PC-3 (cell line): ENCODE measurements at regions not wholly inside any gene's neighbourhood (a gene's known extent, or its start where the extent isn't known, plus 50 kb on each side); places are given as distances from the start of the nearest gene placed in this dataset.

Source experiments
- ATAC-seq: fragments of 200-7000 bp; cut with Tn5 transposase; 2 replicates; pipeline ENCODE4 v1.9.1; 2020; ENCODE audit warnings: mild to moderate bottlenecking, moderate library complexity
- BruUV-seq: library from RNA; stranded (reverse); fragments of 400-500 nt; replicated peaks from 2 replicates; lab custom pipeline; 2021; lab: Mats Ljungman, UMichigan
- CTCF ChIA-PET: fragments of 300-600 bp; sonication (Branson Sonifier 250); formaldehyde crosslinking; loops from one replicate; lab custom pipeline; 2022; ENCODE audit warnings: antibody characterized with exemption; lab: Charles Lee
- POLR2A ChIA-PET: fragments of 300-600 bp; sonication (Branson Sonifier 250); formaldehyde crosslinking; loops from one replicate; lab custom pipeline; 2022; ENCODE audit warnings: antibody characterized with exemption; ENCODE audit not compliant: unreplicated experiment; lab: Charles Lee
- DNase-seq: peaks from one replicate; pipeline ENCODE4 v3.0.0-alpha.2; 2015
- H2AFZ ChIP-seq: fragments of 300-600 bp; sonication (generic); 2 replicates; pipeline ENCODE4 v1.6.0; 2016; ENCODE audit warnings: antibody characterized with exemption, low read length
- H3F3A ChIP-seq: fragments of 300-600 bp; sonication (generic); one replicate; pipeline ENCODE4 v1.6.0; 2017; ENCODE audit warnings: antibody characterized with exemption, low read length, control low read depth, mild to moderate bottlenecking; ENCODE audit not compliant: unreplicated experiment
- H3K27ac ChIP-seq: fragments of 300-600 bp; sonication (generic); 2 replicates; pipeline ENCODE4 v1.5.1; 2016; ENCODE audit warnings: mild to moderate bottlenecking, low read length
- H3K27me3 ChIP-seq: fragments of 300-600 bp; sonication (generic); 2 replicates; pipeline ENCODE4 v1.6.1; 2016; ENCODE audit warnings: low read length, mixed read lengths
- H3K36me3 ChIP-seq: fragments of 300-600 bp; sonication (generic); 2 replicates; pipeline ENCODE4 v1.6.1; 2016; ENCODE audit warnings: low read depth, mixed run types, low read length, mixed read lengths
- H3K4me1 ChIP-seq: fragments of 300-600 bp; sonication (generic); 2 replicates; pipeline ENCODE4 v1.5.1; 2016; ENCODE audit warnings: low read length; ENCODE audit not compliant: insufficient read depth
- H3K4me2 ChIP-seq: fragments of 300-600 bp; sonication (generic); 2 replicates; pipeline ENCODE4 v1.6.0; 2016; ENCODE audit warnings: low read length
- H3K4me3 ChIP-seq: fragments of 300-600 bp; sonication (generic); 2 replicates; pipeline ENCODE4 v1.5.1; 2016; ENCODE audit warnings: mild to moderate bottlenecking, low read length, mixed read lengths
- H3K79me2 ChIP-seq: fragments of 300-600 bp; sonication (generic); 2 replicates; pipeline ENCODE4 v1.6.1; 2017; ENCODE audit warnings: low read length, mixed read lengths
- H3K9ac ChIP-seq: fragments of 300-600 bp; sonication (generic); 2 replicates; pipeline ENCODE4 v1.6.0; 2016; ENCODE audit warnings: mild to moderate bottlenecking, low read length
- H3K9me2 ChIP-seq: fragments of 300-600 bp; sonication (generic); replicated peaks from 2 replicates; pipeline ENCODE4 v1.6.1; 2016; ENCODE audit warnings: mixed run types, low read length, mixed read lengths
- H3K9me3 ChIP-seq: fragments of 300-600 bp; sonication (generic); 2 replicates; pipeline ENCODE4 v1.6.1; 2016; ENCODE audit warnings: low read length, mixed read lengths
- H4K20me1 ChIP-seq: fragments of 300-600 bp; sonication (generic); 2 replicates; pipeline ENCODE4 v1.6.1; 2016; ENCODE audit warnings: low read length, mixed read lengths
- CTCF ChIP-seq: fragments of 300-600 bp; sonication (generic); conservative IDR thresholded peaks from 2 replicates; pipeline ENCODE4 v1.5.1; 2017; ENCODE audit warnings: antibody characterized with exemption, low read depth, mild to moderate bottlenecking, low read length
- EZH2 ChIP-seq: fragments of 300-600 bp; sonication (generic); IDR thresholded peaks from one replicate; pipeline ENCODE4 v1.6.1; 2017; ENCODE audit warnings: antibody characterized with exemption, mild to moderate bottlenecking, low read length; ENCODE audit not compliant: unreplicated experiment
- EZH2phosphoT487 ChIP-seq: fragments of 300-600 bp; sonication (generic); IDR thresholded peaks from 2 replicates; pipeline ENCODE4 v1.6.1; 2018; ENCODE audit warnings: mild to moderate bottlenecking, antibody characterized with exemption, low read length, borderline replicate concordance
- intact Hi-C: fragments of 100-400 bp; cut with micrococcal nuclease; formaldehyde crosslinking; loops from 2 replicates; pipeline ENCODE4 v1.9.0; 2023

- no peaks in the 10 kb centered on the region for H3K27me3 ChIP-seq
- H3K4me2 ChIP-seq: no peak overlapping the region
- no peak overlapping the region for H3K9ac ChIP-seq
- ATAC-seq (no peak), DNase-seq (no peak)
- H3K79me2 ChIP-seq: no peaks in the 10 kb centered on the region
- intact Hi-C loops: loop anchor here (2.0 kb wide), 1 partner anchor 340 kb away; no protein-coding TSS in a partner anchor
- BruUV-seq: no TSS peak
- CTCF ChIA-PET: no interaction called here
- no peaks in the 10 kb centered on the region for H3K4me1 ChIP-seq
- no peak for TF ChIP-seq EZH2
- no peak for TF ChIP-seq CTCF
- no peak for TF ChIP-seq EZH2phosphoT487
- H3K4me3 ChIP-seq: no peak overlapping the region
- no peaks in the 10 kb centered on the region for H4K20me1 ChIP-seq
- H3K27ac ChIP-seq: no peak overlapping the region
- no peaks in the 10 kb centered on the region for H3K9me2 ChIP-seq
- no peaks in the 10 kb centered on the region for H3F3A ChIP-seq
- H2AFZ ChIP-seq: no peak overlapping the region
- H3K36me3 ChIP-seq: no peaks in the 10 kb centered on the region
- POLR2A ChIA-PET: interaction anchor here (0.5 to 0.6 kb wide), 3 partner anchors 204 to 984 kb away, joined by 4 to 15 read pairs (median 7); no protein-coding TSS in a partner anchor
- H3K9me3 ChIP-seq: no peaks in the 10 kb centered on the region
Observed at GRCh38 chr16:82231008-82231787, 61.2 kb upstream of the MPHOSPH6 start.

GRCh38 chr16:82229800-82230619 lies 60.0 kb upstream of the MPHOSPH6 start:
- H3K4me1 ChIP-seq: no peaks in the 10 kb centered on the region
- TF ChIP-seq EZH2 (no peak), CTCF (peak; percentile 89), EZH2phosphoT487 (no peak)
- H3K4me3 ChIP-seq: no peak overlapping the region
- intact Hi-C loops: loop anchor here (1.0 to 10.0 kb wide), 5 partner anchors 55 to 339 kb away; partner anchors contain the start of gene MPHOSPH6
- no peak overlapping the region for H3K4me2 ChIP-seq
- no peaks in the 10 kb centered on the region for H3K36me3 ChIP-seq
- H3K79me2 ChIP-seq: no peaks in the 10 kb centered on the region
- DNase-seq (peak; percentile 81), ATAC-seq (peak; percentile 88)
- H3K9me2 ChIP-seq: no peaks in the 10 kb centered on the region
- POLR2A ChIA-PET: no interaction called here
- H3K27ac ChIP-seq: no peak overlapping the region
- no peak overlapping the region for H2AFZ ChIP-seq
- H3F3A ChIP-seq: no peaks in the 10 kb centered on the region
- H3K9ac ChIP-seq: no peak overlapping the region
- no peaks in the 10 kb centered on the region for H4K20me1 ChIP-seq
- BruUV-seq: no TSS peak
- H3K27me3 ChIP-seq: no peaks in the 10 kb centered on the region
- no peaks in the 10 kb centered on the region for H3K9me3 ChIP-seq
- CTCF ChIA-PET: interaction anchor here (0.5 to 1.1 kb wide), 6 partner anchors 28 to 289 kb away, joined by 3 to 7 read pairs (median 4); no protein-coding TSS in a partner anchor
